GM12892 (cell line): ENCODE measurements at regions not wholly inside any gene's neighbourhood (a gene's known extent, or its start where the extent isn't known, plus 50 kb on each side); places are given as distances from the start of the nearest gene placed in this dataset.
"Not testable (repeated sequence)": the region's sequence is repeated elsewhere in the genome, so short reads cannot be mapped to it uniquely, and the experiment has no call there.

ENCODE experiments used
- DNase-seq: peaks from one replicate; pipeline ENCODE4 v3.0.0; 2011; ENCODE audit not compliant: insufficient read length
- FAIRE-seq: peaks from 2 replicates; lab custom pipeline; 2011; peaks lifted over from hg19 to GRCh38; lab: Jason Lieb, UNC
- POLR2A ChIP-seq: IDR thresholded peaks from 2 replicates; pipeline ENCODE4 v1.6.1; 2011; ENCODE audit warnings: low read depth, low read length, control low read depth
- POLR2AphosphoS5 ChIP-seq: IDR thresholded peaks from 2 replicates; pipeline ENCODE4 v1.6.1; 2011; ENCODE audit warnings: low read depth, low read length, control low read depth
- TAF1 ChIP-seq: IDR thresholded peaks from 2 replicates; pipeline ENCODE4 v1.6.1; 2011; ENCODE audit warnings: low read depth, mild to moderate bottlenecking, control low read depth, low read length, borderline replicate concordance

GRCh38 chr2:129816813-129817574, 162.5 kb upstream of the RAB6C start:
- DNase-seq (no peak), FAIRE-seq (no peak)
- TF ChIP-seq POLR2AphosphoS5 (no peak), POLR2A (no peak), TAF1 (no peak)

GRCh38 chr2:129819855-129820254, 159.6 kb upstream of the RAB6C start:
- TF ChIP-seq POLR2A: no peak
- TF ChIP-seq POLR2AphosphoS5: no peak
- no peak for TF ChIP-seq TAF1
- no peak for FAIRE-seq
- DNase-seq: no peak

- no peak for FAIRE-seq
- no peak for TF ChIP-seq POLR2AphosphoS5
- no peak for TF ChIP-seq TAF1
- TF ChIP-seq POLR2A: no peak
- no peak for DNase-seq
Observed at GRCh38 chr2:129820908-129821307, 158.6 kb upstream of the RAB6C start.

DNA sequence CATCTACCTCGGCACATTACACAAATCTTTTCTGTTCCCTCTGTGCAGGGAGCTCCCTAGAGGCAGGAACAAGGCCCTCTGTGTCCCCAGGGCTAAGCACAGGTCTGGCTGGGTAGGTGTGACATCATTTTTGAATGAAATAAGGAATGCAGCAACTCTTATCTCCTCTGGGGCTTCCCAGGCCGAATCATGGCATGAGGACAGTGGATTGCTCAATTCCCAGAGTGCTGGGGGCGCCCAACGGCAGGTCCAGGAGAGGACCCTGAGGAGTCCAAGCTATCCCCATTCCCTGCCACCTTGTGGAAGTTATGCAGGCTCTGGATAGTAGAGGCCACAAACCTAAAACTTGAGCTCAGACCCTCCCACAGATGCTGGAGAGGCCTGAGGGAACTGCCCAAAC, 158.0 kb upstream of the RAB6C start:
- FAIRE-seq: no peak
- DNase-seq: no peak
- no peak for TF ChIP-seq POLR2A
- TF ChIP-seq TAF1: no peak
- no peak for TF ChIP-seq POLR2AphosphoS5

DNA sequence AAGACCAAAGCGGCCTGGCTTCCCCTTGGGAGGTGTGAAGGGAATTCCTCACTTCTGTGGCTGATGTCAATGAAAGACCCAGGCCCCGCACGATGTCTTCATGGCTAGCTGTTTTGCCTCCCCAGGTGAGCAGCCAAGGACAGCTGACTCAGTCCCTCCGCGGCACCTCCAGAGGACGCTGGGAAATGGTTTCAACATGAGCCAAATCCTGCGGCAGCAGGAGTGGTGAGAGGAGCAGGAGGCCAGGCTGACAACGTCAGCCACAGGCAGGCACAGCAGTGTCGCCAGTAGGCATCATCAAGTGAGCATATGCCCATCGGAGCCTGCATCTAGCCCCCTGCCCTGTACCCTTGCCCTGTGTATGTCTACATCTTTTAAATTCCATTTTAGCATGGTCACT, 156.4 kb upstream of the RAB6C start:
- FAIRE-seq (no peak), DNase-seq (no peak)

DNA sequence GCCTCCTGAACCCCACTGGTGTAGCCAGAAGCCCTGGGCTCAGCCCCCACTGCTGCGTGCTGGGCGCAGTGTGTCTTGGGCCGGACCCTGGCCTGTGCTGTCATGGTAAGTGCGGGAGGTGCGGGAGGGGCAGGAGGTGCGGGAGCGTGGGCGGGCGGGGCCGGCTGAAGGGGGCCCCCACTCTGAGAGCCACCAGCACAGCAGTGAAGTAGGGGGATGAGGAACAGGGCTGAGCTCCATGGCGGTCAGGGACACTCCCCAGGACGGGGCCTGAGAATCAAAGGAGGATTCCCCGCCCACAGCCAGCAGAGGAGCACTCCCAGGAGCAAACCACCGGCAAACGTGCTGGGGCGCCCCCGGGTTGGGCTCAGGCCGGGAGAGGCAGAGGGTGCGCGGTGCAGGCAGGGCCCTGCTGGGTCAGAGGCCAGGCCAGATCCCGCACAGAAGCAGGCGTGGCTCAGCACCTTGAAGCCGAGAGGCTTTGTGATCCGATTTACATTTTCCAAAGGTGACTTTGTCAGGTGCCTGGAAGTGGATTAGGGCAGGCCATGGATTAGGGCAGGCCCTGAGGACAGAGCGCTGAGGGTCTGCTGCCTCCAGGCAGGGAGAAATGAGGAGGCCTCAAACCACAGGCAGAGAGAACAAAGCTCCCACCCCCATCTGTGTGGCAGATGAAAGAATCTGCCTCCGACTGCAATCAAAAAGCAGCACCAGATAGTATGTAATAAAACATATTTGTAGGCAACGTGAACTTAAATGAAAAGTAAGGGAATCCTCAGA, 152.0 kb upstream of the RAB6C start:
- DNase-seq: no peak
- FAIRE-seq: no peak
- no peak for TF ChIP-seq POLR2A
- TF ChIP-seq TAF1: no peak
- no peak for TF ChIP-seq POLR2AphosphoS5

More for the DNA sequence above, 156.4 kb upstream of the RAB6C start:
- TF ChIP-seq POLR2A (no peak), POLR2AphosphoS5 (no peak), TAF1 (no peak)

GRCh38 chr2:129828792-129829191, 150.7 kb upstream of the RAB6C start:
- FAIRE-seq: no peak
- no peak for TF ChIP-seq POLR2AphosphoS5
- TF ChIP-seq TAF1: no peak
- no peak for TF ChIP-seq POLR2A
- DNase-seq: no peak

DNA sequence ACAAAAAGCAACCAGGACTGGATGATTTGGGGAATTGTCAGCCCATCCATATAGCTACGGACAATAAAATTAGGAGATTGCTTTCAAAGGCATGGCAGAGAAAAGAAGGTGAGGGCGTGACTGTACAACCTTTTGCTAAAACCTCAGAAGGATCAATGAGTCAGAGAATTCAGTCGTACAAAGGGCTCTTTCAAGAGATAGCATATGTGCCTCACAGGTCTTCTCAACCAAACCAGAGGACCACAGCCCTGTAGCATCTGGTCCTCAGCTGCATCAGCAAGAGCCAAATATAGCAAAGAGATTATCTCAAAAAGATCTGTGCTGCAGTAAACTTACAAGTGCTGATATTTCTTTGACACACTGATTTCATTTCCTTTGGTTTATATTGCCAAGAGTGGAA, 149.9 kb upstream of the RAB6C start:
- TF ChIP-seq POLR2AphosphoS5: no peak
- TF ChIP-seq POLR2A: no peak
- no peak for TF ChIP-seq TAF1
- no peak for FAIRE-seq
- no peak for DNase-seq

GRCh38 chr2:129831018-129831417, 148.4 kb upstream of the RAB6C start:
- no peak for TF ChIP-seq POLR2AphosphoS5
- TF ChIP-seq TAF1: no peak
- TF ChIP-seq POLR2A: no peak
- DNase-seq (no peak), FAIRE-seq (no peak)

- not testable (repeated sequence) for DNase-seq, FAIRE-seq
Observed at GRCh38 chr2:129833465-129833864, 146.0 kb upstream of the RAB6C start.

DNA sequence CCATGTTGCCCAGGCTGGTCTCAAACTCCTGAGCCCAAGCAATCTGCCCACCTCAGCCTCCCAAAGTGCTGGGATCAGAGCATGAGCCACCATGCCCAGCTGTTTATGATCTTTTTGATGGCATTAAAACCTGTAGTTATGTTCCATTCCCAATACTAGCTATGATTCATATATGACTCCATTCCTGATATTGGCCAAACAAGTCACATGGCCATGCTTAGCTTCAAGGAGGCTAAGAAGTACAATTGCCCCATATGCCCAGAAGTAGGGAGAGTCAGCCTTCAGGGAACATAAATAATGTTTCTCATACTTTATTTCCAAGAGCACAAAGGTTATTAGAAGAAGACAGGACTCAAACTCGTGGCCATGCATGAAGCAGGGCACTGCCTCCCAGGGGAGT, 132.4 kb upstream of the RAB6C start:
- FAIRE-seq: no peak
- no peak for DNase-seq
- TF ChIP-seq TAF1: no peak
- TF ChIP-seq POLR2A: no peak
- no peak for TF ChIP-seq POLR2AphosphoS5

DNA sequence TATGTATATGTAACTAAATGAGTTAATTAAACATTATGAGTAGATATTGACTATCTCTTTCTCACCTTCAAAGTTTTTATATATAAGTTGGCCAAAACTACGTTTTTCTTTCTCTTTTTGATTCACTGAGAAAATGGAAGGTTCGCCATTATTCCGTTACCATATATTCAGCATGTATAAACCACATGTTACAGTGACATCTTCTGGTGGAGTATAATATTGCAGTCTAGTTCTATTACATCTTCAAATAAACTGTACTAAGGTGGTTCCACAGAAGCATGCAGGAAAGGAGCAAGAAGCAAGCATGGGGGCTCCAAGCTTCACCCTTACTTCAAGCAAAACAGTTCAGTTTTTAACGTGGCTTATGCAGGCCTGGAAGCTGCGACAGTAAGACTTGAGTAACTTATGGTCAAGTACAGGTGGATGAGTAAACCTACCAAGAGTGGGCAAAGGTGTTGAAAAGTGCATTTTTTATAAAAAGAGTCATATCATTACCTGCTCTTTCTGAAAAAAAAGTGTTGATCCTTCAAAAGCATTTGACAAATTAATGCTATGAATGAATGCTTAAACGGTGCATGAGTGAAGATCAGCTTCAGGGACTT, 129.8 kb upstream of the RAB6C start:
- TF ChIP-seq TAF1: no peak
- no peak for TF ChIP-seq POLR2AphosphoS5
- TF ChIP-seq POLR2A: no peak
- no peak for DNase-seq
- peak; percentile 78 for FAIRE-seq

GRCh38 chr2:129857200-129857599, 122.3 kb upstream of the RAB6C start:
- no peak for FAIRE-seq
- DNase-seq: no peak
- TF ChIP-seq TAF1: no peak
- TF ChIP-seq POLR2AphosphoS5: no peak
- no peak for TF ChIP-seq POLR2A
